D721Med (cell line): ENCODE measurements at regions not wholly inside any gene's neighbourhood (a gene's known extent, or its start where the extent isn't known, plus 50 kb on each side); places are given as distances from the start of the nearest gene placed in this dataset.

Experiments
- DNase-seq: peaks from one replicate; pipeline ENCODE4 v3.0.0; 2011; ENCODE audit warnings: low spot score; ENCODE audit not compliant: insufficient read length
- FAIRE-seq: peaks from 2 replicates; lab custom pipeline; 2011; peaks lifted over from hg19 to GRCh38; lab: Jason Lieb, UNC
- TF ChIP-seq, protein P1 (sequence below): IDR thresholded peaks from 2 replicates; pipeline ENCODE4 v1.5.1; 2012; ENCODE audit warnings: mild to moderate bottlenecking, control low read depth; ENCODE audit not compliant: insufficient read depth; ENCODE audit errors: missing control alignments

DNA sequence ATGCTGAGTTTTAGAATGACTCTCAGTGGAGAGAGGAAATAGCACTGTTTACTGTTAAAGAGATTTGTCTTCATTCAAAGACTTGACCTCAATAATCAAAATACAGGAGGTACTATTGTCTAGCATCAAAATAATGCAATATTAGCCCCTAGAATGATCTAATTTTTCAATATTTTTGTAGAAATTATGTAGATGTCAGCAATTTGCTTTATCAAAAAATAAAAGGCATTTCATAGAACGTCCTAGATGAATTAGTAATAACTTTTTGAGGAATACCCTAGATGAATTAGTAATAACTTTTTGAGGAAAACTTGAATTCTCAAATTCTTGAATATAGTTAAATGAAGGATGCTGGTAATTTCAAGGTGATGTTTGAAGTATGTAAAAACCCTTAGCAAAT lies 1252.1 kb upstream of the CADM2 start:
- DNase-seq (no peak), FAIRE-seq (no peak)
- TF ChIP-seq, protein P1, sequence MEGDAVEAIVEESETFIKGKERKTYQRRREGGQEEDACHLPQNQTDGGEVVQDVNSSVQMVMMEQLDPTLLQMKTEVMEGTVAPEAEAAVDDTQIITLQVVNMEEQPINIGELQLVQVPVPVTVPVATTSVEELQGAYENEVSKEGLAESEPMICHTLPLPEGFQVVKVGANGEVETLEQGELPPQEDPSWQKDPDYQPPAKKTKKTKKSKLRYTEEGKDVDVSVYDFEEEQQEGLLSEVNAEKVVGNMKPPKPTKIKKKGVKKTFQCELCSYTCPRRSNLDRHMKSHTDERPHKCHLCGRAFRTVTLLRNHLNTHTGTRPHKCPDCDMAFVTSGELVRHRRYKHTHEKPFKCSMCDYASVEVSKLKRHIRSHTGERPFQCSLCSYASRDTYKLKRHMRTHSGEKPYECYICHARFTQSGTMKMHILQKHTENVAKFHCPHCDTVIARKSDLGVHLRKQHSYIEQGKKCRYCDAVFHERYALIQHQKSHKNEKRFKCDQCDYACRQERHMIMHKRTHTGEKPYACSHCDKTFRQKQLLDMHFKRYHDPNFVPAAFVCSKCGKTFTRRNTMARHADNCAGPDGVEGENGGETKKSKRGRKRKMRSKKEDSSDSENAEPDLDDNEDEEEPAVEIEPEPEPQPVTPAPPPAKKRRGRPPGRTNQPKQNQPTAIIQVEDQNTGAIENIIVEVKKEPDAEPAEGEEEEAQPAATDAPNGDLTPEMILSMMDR: no peak

DNA sequence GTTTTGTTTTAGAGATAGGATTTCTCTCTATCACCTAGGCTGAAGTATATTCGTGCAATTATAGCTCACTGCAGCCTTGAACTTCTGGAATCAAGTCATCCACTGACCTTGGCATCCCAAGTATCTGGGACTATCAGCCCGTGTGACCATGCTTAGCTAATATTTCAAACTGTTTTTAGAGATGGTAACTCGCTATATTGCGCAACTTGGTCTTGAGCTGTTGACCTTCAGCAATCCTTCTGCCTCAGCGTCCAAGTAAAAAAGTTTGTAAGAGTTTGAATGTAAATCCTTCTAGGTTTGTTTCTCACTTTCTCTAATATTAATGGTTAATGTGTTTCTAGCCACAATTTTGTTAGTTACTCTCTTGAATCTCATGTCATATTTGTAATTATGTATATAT lies 1243.5 kb upstream of the CADM2 start:
- FAIRE-seq: no peak
- no peak for DNase-seq
- TF ChIP-seq, protein P1: no peak

DNA sequence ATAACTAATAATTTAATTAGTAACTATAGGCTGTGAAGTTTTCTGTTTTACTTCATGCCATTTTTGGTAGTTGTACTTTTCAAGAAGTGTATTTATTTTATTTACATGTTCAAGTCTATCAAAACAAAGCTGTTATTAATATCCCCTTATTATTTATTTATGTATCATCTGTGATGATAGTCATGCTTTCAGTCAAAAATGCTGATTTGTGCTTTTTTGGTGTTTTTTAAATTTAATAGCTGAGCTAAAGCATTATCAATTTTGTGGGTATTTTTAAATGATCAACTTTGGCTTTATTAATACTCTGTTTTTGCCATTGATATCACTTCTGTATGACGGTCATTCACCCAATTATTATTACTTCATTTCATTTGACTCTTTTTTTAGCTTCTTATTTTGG lies 1229.2 kb upstream of the CADM2 start:
- DNase-seq (no peak), FAIRE-seq (no peak)
- TF ChIP-seq, protein P1: no peak

DNA sequence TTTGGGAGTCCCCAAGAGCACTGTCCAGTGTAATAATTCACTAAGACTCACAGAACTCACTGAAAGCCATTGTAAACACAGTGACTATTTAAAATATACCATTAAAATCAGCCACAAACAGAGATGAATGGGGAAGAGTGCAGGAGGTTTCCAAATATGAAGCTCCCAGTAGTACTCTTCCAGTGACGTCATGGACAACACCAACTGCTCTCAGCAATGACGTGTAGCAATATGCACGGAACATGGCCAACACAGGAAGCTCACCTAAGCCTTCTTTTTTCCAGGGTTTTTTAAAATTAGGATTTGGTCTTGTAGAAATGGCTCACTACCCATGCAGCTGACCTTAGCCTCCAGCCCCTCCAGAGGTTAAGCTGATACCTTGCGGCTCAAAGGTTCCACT lies 1224.1 kb upstream of the CADM2 start:
- DNase-seq (no peak), FAIRE-seq (no peak)
- TF ChIP-seq, protein P1: no peak

DNA sequence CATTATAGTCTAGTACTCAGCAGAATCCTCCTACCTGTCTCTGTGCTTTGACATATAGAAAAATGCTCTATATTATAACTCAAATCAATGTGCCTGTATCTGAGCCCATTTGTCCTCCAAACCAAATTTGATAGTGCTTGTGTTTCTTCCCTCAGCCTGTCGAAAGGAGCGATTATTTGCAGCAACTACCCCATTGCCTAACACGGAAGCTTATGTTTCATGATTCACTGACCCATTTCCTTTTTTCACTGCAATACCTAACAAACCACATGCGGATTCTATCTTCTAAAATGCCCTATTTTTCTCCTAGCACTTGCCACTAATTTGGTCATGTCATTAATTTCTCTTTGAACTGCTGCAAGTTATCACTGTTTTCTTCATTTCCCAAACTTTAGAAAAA lies 1220.6 kb upstream of the CADM2 start:
- FAIRE-seq (no peak), DNase-seq (no peak)
- TF ChIP-seq, protein P1: no peak

DNA sequence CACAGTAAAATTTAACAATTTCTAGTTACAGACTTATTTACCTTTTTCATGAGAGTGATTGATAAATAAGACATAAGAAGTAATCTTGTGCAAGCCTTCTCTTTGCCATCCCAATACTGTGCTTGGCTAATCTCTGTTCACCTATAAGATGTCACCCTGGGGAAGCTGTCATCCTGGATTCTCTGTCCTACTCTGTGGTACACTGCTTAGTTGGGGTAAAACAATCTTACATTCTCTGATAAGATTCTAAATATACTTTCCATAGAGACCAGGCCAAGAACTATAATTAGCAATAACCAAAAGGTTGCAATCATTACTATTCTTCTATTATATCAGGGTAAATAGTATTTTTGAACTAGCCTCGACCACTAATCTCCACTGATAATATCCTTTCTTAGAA lies 1218.3 kb upstream of the CADM2 start:
- DNase-seq: no peak
- FAIRE-seq: no peak
- TF ChIP-seq, protein P1: no peak

DNA sequence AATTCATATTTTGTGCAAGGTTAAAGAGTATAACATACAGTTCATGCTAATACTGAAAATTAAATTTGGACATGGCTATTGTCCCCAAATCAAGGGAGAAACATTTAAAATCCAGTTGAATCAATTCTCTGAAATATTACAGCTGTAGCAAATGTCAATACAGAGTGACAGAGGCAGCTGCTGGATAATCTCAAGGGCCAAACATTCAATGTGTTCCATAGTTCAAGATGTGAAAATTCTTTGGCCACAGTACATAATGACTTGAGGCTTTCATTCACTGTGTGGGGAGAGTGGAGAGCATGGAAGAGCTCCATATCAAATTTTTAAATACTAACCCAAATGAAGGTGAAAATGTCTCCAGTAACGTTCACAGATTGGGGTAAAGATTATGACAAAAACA lies 1192.8 kb upstream of the CADM2 start:
- no peak for DNase-seq
- no peak for FAIRE-seq
- TF ChIP-seq, protein P1: no peak
